ENCODE measurements at regions not wholly inside any gene's neighbourhood (a gene's known extent, or its start where the extent isn't known, plus 50 kb on each side); places are given as distances from the start of the nearest gene placed in this dataset.
A peak's percentile ranks its signal among the peaks of the same experiment; 100 is the strongest.

GRCh38 chr7:116420003-116420402 lies 79.5 kb upstream of the CAV2 start:
- no peak for DNase-seq (ENCODE audit: low read depth)

- no peak for DNase-seq (ENCODE audit: low read depth)
Observed at GRCh38 chr7:116421298-116421697, 78.2 kb upstream of the CAV2 start.

DNA sequence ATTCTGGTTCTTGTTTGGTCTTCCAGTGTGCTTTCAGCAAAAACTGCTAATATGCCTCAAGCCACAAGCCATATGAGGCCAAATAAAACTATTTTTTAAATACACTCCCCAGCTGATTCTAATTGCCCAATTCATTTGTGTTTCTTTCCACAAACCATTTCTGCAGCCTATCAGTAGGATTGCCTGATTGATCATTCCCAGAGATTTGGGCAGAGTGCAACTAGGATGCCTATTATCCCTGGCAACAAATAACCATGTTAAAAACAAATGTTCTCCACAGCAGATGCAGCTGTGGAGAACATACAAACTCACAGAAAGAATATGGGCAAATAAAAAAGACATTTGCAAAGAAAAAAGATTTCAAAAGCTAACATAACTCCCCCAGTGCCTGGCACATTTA lies 76.9 kb upstream of the CAV2 start:
- no peak for DNase-seq (ENCODE audit: low read depth)

DNA sequence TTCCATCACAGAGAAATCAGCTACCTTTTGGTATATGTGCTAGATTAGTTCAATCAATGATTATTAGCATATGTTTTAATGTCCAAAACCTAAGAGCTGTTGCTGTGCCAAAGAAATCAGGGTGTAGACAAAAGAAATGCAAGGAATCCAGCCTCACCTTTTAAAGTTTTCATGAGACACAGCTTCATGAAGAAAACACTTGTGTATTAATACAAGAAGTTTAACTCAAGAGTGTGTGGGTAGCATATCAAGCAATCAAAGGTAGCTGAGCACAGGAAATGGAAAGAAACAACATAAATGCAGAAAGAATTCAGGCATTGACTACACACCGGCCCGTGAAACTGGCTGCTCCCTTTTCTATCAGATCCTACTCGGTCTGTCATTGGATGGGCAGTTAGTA lies 76.0 kb upstream of the CAV2 start:
- DNase-seq (ENCODE audit: low read depth): no peak

- no peak for DNase-seq (ENCODE audit: low read depth)
Observed at GRCh38 chr7:116425647-116426209, 73.8 kb upstream of the CAV2 start.

DNA sequence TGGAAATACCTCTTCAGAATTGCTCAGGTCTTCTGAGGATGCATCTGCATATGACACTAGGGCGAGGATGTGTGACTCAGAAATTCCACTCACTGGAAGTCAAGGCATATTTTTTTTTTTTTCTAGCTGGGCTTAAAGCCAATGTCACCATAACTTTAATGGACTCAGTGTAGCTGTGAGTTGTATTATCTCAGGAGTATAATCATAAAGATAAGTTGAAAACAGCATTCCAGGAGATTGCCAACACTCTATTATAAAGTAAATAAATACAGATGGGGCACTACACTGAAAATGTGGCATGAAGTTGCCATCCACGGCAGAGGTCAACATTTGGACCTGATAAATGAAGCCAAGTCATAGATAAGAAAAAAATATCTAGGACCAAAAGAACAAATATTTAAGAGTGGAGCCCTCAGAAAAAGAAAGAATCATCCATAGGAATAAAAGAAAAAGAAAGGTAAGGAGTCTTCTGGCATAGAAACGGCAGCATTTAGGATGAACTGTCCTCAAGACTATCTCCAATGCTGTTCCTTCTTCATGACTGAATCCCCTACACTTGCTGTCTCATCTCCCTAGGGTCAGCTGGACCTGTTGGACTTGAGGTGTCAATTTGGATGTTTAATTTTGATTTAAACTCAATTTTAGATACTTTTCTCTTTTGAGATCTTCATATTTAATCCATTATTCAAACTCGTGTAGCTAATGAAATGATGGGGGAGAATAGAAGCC lies 72.9 kb upstream of the CAV2 start:
- peak; percentile 81 for DNase-seq (ENCODE audit: low read depth)

- DNase-seq (ENCODE audit: low read depth): no peak
Observed at GRCh38 chr7:116429986-116430619, 69.4 kb upstream of the CAV2 start.

GRCh38 chr7:116431787-116432526 lies 67.6 kb upstream of the CAV2 start:
- no peak for DNase-seq (ENCODE audit: low read depth)

DNA sequence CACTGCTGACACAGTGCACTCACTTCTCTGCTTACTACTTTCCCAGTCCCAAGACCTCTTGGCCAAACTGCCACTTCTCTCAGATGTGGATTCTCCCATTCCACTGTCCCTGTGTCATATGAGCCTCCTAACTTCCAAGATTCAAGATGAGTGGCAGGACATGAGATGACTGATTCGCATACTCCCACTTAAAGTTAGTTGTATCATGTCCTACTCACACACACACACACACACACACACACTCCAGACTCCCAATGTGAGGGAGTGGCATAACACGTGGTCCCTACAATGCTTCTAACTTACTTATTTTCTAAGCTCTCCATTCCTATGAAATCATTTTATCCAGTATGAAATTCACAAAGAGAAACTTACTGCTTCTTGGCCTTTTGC lies 67.0 kb upstream of the CAV2 start:
- DNase-seq (ENCODE audit: low read depth): no peak

- no peak for DNase-seq (ENCODE audit: low read depth)
Observed at GRCh38 chr7:116433246-116433645, 66.3 kb upstream of the CAV2 start.

DNA sequence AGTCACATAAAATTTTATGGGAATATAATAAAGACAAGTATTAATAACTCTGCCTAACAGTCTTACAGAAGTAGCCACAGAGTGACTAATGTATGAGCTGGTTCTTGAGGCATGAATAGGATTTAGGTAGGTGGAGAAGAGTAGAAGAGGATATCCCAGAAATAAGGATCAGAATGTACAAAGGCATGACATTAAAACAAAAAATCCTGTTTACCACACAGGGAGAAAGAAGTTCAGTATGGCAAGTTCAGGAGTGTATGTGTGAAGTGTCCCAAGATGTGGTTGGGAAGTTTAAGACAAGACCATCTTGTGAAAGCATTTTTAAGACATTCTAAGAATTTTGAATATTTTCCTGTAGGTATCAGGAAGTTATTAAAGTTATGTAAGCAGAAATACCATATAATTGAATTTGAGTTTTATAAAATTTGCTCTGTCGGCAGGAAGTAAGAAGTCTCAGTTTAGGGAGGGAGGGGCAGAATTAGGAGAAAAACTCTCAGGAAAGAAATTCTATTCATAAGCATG lies 64.7 kb upstream of the CAV2 start:
- peak; percentile 77 for DNase-seq (ENCODE audit: low read depth)

- DNase-seq (ENCODE audit: low read depth): no peak
Observed at GRCh38 chr7:116436305-116436826, 63.2 kb upstream of the CAV2 start.

DNA sequence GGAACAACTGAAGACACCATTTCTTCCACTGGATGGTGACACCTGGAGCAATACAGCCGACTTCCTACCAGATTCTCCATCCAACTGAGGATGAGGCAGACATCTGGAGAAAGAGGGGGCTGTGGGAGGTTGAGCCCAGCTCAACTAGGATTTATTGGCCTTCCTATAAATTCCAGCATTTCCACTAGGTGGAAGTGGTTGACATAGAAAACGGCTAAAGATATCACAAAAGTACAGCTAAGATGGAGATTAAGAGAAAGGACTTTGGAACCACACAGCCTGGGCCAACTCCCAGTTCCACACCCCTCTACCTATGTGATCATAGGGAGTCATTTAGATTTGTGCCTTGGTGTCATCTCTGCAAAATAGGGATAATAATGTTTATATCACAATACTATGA lies 61.3 kb upstream of the CAV2 start:
- no peak for DNase-seq (ENCODE audit: low read depth)

- DNase-seq (ENCODE audit: low read depth): no peak
Observed at GRCh38 chr7:116439005-116439404, 60.5 kb upstream of the CAV2 start.

DNA sequence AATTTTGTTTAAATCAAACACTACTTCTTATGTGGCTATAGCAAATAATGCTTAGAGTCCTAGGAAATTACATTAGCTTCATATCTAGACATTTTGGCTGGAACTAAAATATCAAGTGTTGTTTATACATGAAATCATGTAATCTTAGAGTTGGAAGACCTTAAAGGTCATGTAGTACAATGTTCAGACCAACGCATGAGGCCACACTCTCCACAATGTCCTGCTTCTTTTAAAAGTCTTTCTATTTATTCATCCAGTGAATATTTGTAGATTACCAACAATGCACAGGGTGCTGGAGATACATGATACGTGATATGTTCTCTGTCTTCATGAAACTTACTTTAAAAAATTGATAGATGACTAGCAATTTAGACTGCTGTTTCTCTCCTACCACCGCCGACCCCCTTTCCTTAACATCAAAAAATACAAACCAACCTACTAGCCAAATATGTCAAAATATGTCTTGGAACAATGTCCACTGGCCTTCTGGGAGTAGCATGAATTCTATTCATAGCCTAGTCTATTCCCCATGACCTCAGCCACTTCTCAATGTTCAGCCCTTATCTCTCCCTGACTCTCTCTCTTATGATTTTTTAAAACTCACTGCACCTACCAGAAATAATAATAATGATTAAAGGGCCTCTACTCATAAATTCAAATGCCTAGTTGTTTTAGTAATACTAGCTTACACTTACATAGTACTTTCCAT lies 59.5 kb upstream of the CAV2 start:
- no peak for DNase-seq (ENCODE audit: low read depth)

DNA sequence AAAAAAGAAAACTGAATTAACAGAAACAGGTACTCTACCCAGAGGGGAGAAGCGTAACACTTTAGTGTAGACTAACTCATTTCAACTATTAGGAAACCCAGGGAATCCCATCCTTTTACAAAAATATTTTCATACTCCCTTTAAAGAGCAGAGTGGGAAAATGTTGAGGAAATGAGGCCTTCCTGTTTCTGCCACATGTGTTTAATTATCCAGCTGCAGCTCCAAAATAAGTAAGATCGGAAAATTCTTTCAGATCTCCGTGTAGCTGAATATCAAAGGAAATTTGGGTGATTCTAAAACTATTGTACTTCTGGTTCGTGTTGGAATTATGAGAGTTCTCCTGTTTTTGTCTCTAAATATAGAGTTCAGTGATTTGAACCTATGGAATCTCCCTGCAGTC lies 58.0 kb upstream of the CAV2 start:
- no peak for DNase-seq (ENCODE audit: low read depth)

DNA sequence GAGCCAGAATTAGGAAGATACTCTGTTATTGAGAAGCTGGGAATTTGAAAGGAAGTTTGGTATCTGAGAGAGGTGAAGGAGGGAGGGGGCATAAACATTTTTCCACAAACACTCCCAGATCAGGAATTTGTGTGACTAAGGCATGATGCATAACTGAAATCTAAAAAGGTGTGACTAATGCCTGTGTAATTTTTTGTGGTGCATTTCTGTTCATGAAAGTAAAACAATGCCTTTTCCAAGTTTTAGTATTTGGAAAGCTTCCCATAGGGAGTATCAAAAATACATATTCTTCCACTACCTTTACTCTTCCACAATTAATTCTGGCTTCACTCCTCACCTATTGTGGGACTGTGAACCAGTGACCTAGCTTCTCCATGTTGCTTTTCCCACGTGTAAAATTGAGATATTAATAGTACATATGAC lies 56.4 kb upstream of the CAV2 start:
- peak; percentile 84 for DNase-seq (ENCODE audit: low read depth)

GRCh38 chr7:116443646-116444045 lies 55.9 kb upstream of the CAV2 start:
- no peak for DNase-seq (ENCODE audit: low read depth)

DNA sequence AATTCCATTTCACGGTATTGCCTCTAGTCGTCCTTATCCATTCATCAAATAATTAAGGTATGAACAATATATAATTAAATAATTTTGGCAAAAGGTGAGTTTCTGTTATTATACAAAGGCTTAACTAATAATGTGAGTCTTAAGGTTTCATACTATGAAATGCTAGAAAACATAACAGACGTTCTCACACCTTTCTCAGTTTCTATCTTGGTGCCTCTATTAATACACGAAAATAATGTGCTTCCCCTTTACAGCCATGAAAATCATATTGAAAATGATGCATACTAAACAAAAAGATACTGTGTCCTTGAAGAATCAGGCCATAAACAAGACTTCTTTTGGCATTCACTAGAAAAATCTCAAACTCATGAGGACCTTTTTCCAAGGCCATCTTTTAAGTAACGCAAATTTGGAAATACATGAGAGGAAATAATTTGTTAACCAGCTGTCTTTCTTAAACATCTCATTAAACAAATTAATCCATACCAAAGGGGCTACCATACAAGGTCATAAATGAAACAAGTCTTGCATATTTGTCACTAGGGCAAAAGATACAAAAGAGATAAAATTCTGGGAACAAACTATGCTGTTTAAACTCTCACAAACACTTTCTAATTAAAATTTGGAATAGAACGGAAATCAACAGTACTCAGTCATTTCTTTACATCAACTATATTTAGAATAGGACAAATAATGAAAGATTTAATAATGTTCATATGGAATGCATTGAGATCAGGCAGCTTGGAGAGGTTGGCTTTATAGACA lies 53.9 kb upstream of the CAV2 start:
- DNase-seq (ENCODE audit: low read depth): no peak

DNA sequence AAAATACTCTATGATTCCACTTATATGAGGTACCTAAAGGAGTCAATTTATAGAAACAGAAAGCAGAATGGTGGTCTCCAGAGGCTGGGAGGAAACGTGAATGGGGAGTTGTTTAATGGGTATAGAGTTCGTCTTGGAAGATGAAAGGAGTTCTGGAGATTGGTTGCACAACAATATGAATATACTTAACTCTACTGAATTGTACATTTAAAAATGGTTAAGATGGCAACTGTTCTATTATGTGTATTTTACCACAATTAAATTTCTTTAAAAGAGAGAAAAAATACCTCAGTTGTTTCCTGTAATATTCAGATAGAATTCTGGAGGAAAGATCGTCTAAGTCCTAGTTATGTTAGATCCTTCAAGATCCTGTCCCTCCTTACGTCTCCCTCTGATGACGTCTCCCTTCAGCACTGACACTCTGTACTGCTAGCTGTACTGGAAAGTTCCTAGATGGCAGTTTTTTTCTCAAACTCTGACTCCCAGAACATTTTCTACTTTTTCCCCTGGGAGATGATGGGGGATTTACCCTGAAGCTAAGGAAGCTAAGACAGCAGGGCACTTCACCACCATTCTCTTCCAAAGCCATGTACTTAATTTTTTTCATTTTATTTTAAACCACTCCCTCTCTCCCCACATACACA lies 53.2 kb upstream of the CAV2 start:
- no peak for DNase-seq (ENCODE audit: low read depth)

GRCh38 chr7:116447436-116447835 lies 52.1 kb upstream of the CAV2 start:
- DNase-seq (ENCODE audit: low read depth): no peak
